B cell (primary cell): ENCODE measurements at regions not wholly inside any gene's neighbourhood (a gene's known extent, or its start where the extent isn't known, plus 50 kb on each side); places are given as distances from the start of the nearest gene placed in this dataset.

Experiments used
- EZH2 ChIP-seq: IDR thresholded peaks from 2 replicates; pipeline ENCODE4 v1.6.1; 2012; ENCODE audit warnings: borderline replicate concordance, low read depth, mild to moderate bottlenecking, moderate library complexity, low read length; ENCODE audit not compliant: insufficient read depth, poor library complexity, severe bottlenecking
- TF ChIP-seq, protein P1 (sequence below): fragments of 200-600 bp; IDR thresholded peaks from one replicate; pipeline ENCODE4 v1.8.0; 2022; ENCODE audit warnings: antibody characterized with exemption, mild to moderate bottlenecking

DNA sequence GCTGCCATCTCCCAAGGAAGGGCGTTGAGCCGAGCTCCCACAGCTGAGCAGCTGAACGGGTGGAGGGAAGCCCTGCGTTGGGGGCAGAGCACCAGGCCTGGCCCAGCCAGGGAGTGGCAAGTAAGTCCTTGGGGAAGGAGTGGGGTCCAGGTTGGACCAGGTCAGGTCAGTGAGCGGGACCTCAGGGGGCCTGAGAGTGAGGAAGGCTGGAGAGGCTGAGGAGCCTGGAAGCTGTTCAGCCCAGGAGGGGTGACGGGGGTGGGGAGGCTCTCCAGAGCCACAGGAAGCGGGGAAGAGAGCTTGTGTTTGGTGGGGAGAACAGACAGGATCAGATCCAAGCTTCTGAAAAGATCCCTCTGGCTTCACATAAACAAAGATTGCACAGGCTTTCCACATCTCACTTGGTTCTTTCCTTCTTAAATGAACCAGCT, 55.4 kb upstream of the ATP12A start:
- TF ChIP-seq, protein P1, sequence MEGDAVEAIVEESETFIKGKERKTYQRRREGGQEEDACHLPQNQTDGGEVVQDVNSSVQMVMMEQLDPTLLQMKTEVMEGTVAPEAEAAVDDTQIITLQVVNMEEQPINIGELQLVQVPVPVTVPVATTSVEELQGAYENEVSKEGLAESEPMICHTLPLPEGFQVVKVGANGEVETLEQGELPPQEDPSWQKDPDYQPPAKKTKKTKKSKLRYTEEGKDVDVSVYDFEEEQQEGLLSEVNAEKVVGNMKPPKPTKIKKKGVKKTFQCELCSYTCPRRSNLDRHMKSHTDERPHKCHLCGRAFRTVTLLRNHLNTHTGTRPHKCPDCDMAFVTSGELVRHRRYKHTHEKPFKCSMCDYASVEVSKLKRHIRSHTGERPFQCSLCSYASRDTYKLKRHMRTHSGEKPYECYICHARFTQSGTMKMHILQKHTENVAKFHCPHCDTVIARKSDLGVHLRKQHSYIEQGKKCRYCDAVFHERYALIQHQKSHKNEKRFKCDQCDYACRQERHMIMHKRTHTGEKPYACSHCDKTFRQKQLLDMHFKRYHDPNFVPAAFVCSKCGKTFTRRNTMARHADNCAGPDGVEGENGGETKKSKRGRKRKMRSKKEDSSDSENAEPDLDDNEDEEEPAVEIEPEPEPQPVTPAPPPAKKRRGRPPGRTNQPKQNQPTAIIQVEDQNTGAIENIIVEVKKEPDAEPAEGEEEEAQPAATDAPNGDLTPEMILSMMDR, result no peak
- no peak for TF ChIP-seq EZH2
